ENCODE measurements at regions not wholly inside any gene's neighbourhood (a gene's known extent, or its start where the extent isn't known, plus 50 kb on each side); places are given as distances from the start of the nearest gene placed in this dataset.

- ChIA-PET POLR2A (no interaction called here), CTCF (no interaction called here)
- Histone ChIP-seq H3K27ac (ENCODE audit: low read depth in 2 of 2, low read length in 1 of 2) (no peak overlapping the region), H3K36me3 (replicated peaks in 1 of 2; ENCODE audit: control insufficient read depth in 1 of 2, insufficient read depth in 2 of 2, low read length in 1 of 2) (no peaks in the 10 kb centered on the region), H3F3A (replicated peaks; ENCODE audit: insufficient read depth) (no peaks in the 10 kb centered on the region), H3K9ac (no peak overlapping the region), H3K27me3 (ENCODE audit: insufficient read depth) (no peaks in the 10 kb centered on the region), H4K20me1 (ENCODE audit: insufficient read depth) (no peaks in the 10 kb centered on the region), H3K9me3 (no peaks in the 10 kb centered on the region), H3K9me2 (no peaks in the 10 kb centered on the region), H2AFZ (ENCODE audit: low read depth) (0 out of 2 replicates have a peak overlapping the region, but pooled peaks have one; percentile 40), H3K79me2 (ENCODE audit: insufficient read depth) (no peaks in the 10 kb centered on the region), H3K4me1 (ENCODE audit: control insufficient read depth in 1 of 2, insufficient read depth in 2 of 2, low read depth in 1 of 2, low read length in 1 of 2) (peaks cover 0 to 19% of the 10 kb centered on the region in 2 experiments; a peak in 2 of 4 replicates), H3K4me2 (no peak overlapping the region), H3K4me3 (ENCODE audit: low read depth in 2 of 2, low read length in 1 of 2) (no peak overlapping the region)
- no peak for DNase-seq
- WGBS (ENCODE audit: low lambda C conversion rate): 49% methylated on average over 4 of the region's 4 CpGs
- TF ChIP-seq TEAD4 (IDR thresholded peaks at IDR 0.05; ENCODE audit: borderline replicate concordance, insufficient read depth) (no peak), JUND (IDR thresholded peaks at IDR 0.05) (no peak), FOXM1 (IDR thresholded peaks at IDR 0.05; ENCODE audit: low read depth) (no peak), USF2 (IDR thresholded peaks at IDR 0.05; ENCODE audit: borderline replicate concordance, low read depth, low read length) (no peak), EP300 (IDR thresholded peaks at IDR 0.05; ENCODE audit: borderline replicate concordance in 1 of 2, low read depth in 1 of 2, low read length in 1 of 2) (no peak), NFIC (IDR thresholded peaks at IDR 0.05; ENCODE audit: borderline replicate concordance) (no peak), SIN3A (IDR thresholded peaks at IDR 0.05; ENCODE audit: borderline replicate concordance, low read depth, low read length) (no peak), RCOR1 (IDR thresholded peaks at IDR 0.05; ENCODE audit: low read length) (no peak), POLR2AphosphoS5 (IDR thresholded peaks at IDR 0.05; ENCODE audit: low read depth, low read length) (no peak), MAX (IDR thresholded peaks at IDR 0.05; ENCODE audit: low read depth) (no peak), TAF1 (IDR thresholded peaks at IDR 0.05; ENCODE audit: borderline replicate concordance, low read depth, low read length) (no peak), EZH2phosphoT487 (IDR thresholded peaks at IDR 0.05; ENCODE audit: borderline replicate concordance, low read depth) (no peak), IRF3 (IDR thresholded peaks at IDR 0.05; ENCODE audit: low read depth, low read length) (no peak), SMC3 (IDR thresholded peaks at IDR 0.05; ENCODE audit: low read depth, low read length) (no peak), RFX5 (IDR thresholded peaks at IDR 0.05; ENCODE audit: low read length) (no peak), CTCF (IDR thresholded peaks at IDR 0.05) (no peak), PBX3 (IDR thresholded peaks at IDR 0.05) (no peak), FOXJ3 (CRISPR knock-in tag; IDR thresholded peaks at IDR 0.05) (no peak), GATA2 (CRISPR knock-in tag; IDR thresholded peaks at IDR 0.05) (no peak)
Observed at GRCh38 chr6:16969699-16970655, 131.9 kb upstream of the STMND1 start.
